GM21381 (cell line): ENCODE measurements at regions not wholly inside any gene's neighbourhood (a gene's known extent, or its start where the extent isn't known, plus 50 kb on each side); places are given as distances from the start of the nearest gene placed in this dataset.
"Not testable (repeated sequence)": the region's sequence is repeated elsewhere in the genome, so short reads cannot be mapped to it uniquely, and the experiment has no call there.

Experiments used
- ATAC-seq: cut with Tn5 transposase; IDR thresholded peaks from one replicate; pipeline ENCODE4 v1.9.1; 2021; ENCODE audit warnings: mild to moderate bottlenecking, moderate library complexity; ENCODE audit not compliant: unreplicated experiment

GRCh38 chr3:197459571-197459970 is 96.2 kb downstream of the BDH1 start:
- not testable (repeated sequence) for ATAC-seq

DNA sequence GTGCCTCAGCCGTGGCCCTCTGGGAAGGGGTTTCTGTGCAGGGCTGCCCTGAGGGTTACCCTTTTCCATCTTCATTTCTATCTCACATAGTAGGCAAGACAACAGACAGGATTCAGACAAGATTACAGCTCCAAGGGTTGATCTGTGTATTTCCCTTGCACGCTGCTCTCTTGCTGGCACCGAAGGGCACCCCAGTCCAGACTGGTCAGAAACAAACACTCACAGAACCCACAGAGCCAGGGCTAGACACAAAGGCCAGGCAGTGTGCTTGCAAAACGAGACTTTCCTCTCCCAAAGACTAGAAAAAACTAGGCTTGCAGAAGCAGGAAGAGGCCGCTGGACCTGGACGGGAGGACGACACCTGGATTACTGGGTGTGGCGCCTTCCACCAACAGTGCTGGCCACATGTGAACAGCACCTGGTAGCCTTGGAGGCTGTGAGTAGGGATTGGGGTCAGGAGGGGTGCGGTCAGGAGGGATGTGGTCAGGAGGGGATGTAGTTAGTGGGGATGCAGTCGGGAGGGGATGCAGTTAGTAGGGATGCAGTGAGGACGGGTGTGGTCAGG is 96.8 kb downstream of the BDH1 start:
- no peak for ATAC-seq

DNA sequence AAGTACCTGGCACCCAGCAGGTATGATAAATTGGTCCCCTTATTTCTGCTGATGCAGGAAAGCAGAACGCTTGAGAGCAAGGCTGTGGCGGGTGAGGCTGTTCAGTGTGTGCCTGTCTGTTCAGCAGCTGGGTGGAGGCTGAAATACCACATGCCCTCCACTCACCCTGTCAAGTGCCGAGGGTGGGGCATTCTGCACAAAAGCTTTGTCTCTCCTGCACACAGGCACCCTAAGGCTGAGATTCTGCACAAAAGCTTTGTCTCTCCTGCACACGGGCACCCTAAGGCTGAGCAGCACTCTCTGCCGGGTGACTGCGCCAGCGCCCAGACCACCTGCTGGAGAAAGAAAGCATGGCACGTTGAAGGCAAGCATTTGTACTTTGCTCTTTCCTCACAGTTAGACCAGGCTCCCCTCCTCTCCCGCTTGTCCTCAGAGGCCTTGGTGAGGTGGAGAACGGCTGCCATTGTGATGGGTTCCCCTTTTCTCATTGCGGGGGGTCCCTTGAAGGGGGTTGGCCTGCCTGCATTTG is 97.5 kb downstream of the BDH1 start:
- ATAC-seq: no peak

DNA sequence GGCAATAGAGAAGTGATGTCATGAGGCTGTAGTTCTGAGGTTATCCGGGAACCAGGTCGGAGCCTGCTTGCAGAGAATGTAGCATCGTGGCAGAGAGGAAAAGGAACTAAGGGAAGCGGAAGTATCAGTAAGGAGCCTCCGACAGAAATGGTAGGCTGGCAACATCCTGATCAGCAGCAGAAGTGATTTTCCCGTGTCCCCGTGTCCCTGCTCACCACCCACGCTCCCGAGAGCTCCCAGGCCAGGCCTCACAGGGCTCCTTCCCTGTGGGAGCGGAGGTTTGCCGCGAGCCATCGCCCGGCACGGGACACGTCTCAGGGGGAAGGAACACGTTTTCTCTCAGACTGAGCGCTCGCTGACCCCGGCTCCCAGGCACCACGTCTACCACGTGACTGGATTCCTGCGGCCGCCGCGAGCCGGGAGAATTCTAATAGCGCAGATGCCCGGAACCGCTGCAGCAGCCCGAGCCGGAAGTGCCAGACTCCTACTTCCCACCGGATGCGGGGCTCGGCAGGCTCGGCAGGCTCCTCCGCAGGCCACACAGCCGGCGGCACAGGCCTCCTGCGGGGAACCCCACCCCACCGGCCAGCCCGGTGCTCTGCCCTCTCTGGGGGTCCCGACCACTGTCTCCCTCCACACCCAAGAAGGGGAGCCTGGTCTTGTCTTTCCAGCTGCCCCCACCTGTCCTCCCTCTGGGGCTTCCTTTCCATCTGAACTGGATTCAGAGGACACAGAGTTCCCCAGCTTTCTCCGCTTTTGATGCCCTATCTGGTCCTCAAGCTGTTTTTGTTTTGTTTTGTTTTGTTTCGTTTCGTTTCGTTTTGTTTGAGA is 99.3 kb downstream of the BDH1 start:
- ATAC-seq: peak; percentile 54

- not testable (repeated sequence) for ATAC-seq
Observed at GRCh38 chr3:197454841-197455240, 100.9 kb downstream of the BDH1 start.

GRCh38 chr3:197454014-197454413 is 101.8 kb downstream of the BDH1 start:
- no peak for ATAC-seq

- no peak for ATAC-seq
Observed at GRCh38 chr3:197450810-197451209, 105.0 kb downstream of the BDH1 start.

- no peak for ATAC-seq
Observed at GRCh38 chr3:197450308-197450707, 105.5 kb downstream of the BDH1 start.

DNA sequence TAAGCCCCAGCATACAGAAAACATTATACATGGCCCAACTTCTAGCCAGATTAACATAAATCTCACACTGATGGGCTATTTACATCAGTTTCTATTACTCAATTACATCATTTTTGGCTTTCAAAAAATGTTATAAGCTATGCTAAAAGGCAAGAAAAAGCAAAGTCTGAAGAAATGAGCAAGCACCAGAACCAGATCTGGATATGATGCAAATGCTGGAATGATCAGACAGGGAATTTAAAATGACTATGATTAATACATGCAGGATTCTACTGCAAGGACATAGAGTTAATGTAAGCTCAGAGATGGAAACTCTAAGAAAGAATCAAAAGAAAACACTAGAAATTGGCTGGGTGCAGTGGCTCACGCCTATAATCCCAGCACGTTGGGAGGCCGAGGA is 106.6 kb downstream of the BDH1 start:
- not testable (repeated sequence) for ATAC-seq

- ATAC-seq: not testable (repeated sequence)
Observed at GRCh38 chr3:197447781-197448180, 108.0 kb downstream of the BDH1 start.

GRCh38 chr3:197447057-197447456 is 108.7 kb downstream of the BDH1 start:
- no peak for ATAC-seq

DNA sequence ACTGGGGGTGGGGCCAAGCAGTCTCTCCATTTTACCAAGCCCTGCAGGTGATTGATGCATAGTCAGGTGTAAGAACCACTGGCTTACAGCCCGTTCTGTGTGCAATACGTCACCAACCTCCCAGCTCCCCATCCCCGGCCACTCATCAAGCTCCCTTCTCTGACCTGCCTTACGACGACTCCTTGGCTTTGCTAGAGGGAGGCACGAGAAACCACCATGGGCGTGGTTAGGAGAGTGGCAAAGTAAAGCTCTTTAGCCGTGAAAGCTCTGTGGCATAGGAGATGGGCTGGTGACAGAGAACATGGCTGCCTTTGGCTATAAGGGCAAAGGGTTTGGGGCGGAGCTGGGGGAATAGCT is 109.1 kb downstream of the BDH1 start:
- no peak for ATAC-seq

DNA sequence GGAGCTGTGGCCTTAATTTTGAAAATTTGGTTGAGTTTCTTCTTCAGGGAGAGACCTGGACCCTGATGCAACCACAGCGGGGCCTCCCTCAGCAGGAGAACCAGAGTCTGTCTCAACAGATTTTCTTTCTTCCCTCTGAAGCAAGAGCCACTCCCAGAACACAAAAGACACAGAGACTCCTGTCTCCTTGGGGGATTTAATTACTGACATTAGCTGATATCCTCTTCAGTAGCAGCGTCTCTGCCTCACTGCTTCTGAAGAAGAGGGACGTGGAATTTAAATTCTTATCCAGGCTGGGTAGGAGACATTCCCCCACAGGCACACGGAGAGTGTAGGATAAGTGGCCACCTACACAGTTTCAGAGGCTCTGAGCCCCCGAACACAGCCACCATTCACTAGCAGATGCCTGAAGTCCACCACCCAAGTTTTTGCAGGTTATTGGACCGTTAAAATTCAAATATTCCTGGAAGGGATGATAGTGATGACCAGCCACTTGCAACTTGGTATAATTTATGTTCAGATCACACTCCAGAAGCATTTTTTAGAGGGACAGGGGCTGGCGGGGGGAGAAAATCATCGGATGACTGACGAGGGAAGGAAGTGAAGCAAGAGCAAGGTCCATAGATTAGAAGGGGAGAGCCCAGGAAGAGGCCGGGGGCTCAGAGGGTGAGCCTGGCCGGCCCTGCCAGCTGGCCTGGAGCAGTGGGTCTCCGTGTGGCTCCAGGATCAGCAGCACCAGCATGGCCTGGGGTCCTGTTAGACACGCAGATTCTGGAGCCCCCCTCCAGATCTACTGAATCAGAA is 109.7 kb downstream of the BDH1 start:
- ATAC-seq: no peak

- no peak for ATAC-seq
Observed at GRCh38 chr3:197444793-197445379, 110.9 kb downstream of the BDH1 start.

GRCh38 chr3:197443506-197443905 is 112.3 kb downstream of the BDH1 start:
- no peak for ATAC-seq

GRCh38 chr3:197440717-197441303 is 115.0 kb downstream of the BDH1 start:
- no peak for ATAC-seq

GRCh38 chr3:197438906-197439305 is 116.9 kb downstream of the BDH1 start:
- no peak for ATAC-seq

DNA sequence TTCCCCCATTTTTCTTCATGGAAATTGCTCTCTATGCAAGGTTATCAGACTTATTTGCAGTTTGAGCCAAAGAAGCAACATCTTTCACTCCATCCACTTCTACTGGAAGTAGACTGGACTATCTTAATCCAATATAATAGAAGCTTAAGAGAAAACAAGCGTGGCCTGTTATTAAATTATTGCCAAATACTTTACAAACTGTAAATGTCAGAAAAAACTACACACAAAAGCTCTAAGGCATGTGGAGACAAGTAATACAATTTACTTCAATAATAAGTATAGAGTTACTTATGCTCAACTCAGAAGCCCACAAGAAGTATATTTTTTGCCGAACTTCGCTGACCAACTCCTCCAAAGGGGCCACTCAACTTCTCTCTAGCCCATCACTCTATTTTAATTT is 120.3 kb downstream of the BDH1 start:
- no peak for ATAC-seq

DNA sequence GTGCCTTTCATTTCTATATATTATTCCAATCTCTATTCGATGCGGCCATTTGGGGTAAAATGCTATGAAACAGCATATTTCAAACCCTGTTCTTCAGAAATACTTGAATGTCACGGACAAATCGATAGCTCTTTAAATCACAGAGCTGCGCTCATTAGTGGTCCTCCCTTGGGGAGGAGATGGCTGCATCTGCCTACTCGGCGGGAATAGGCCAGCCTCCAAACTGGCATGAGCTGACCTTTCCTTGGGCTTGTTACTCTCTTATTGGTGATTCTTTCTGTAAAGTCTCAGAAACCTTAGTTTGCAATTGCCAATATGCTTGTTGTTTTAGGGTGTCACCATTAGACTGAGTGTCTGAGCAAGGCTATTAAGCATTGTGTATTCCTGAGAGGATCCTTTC is 120.9 kb downstream of the BDH1 start:
- no peak for ATAC-seq

GRCh38 chr3:197432384-197433127 is 123.2 kb downstream of the BDH1 start:
- ATAC-seq: no peak
